ENCODE measurements at regions not wholly inside any gene's neighbourhood (a gene's known extent, or its start where the extent isn't known, plus 50 kb on each side); places are given as distances from the start of the nearest gene placed in this dataset.

GRCh38 chr9:84138541-84138940, 157.9 kb downstream of the RMI1 start:
- ATAC-seq (replicated peaks in 1 of 2) = no peak

DNA sequence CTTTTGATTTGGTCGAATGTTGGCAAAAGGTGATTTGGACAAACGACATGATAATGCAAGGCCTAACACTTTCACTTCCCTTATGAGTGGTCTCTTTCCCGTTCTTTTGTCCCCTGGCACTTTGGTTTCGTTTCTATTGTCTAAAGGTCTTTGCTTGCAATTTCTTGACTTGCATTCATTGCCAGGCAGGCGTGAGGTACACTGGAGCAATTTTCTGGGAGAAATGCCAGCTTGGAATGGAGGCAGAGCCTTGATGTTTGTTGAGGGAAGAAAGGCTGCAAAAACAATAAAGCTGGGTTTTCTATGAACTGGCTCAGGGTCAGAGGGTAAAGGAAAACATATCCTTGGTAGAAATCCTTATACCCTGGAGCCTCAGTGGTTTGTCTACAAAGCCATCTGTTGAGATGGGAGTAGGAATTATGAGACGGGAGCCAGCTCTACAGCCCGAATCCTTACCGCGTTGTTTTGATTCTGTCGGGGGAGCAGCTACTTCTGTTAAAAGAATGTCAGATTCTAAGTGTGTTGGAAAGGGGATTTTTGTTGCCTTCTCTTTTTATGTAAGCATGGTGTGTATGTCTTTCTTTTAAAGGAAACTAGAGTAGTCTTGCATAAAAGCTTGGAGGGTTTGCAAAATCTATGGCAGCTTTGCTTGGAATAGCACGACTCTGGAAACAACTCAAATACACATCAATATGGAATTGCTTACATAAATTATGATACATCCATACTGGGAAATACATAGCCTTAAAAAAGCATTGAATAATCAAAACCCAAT, 158.9 kb downstream of the RMI1 start:
- Mint-ChIP-seq H3K36me3 (ENCODE audit: insufficient read depth in 2 of 2) (peaks cover 0 to 3% of the 10 kb centered on the region in 2 donors), H3K9me3 (no peaks in the 10 kb centered on the region), H3K4me1 (ENCODE audit: low read depth) (peaks cover 18% of the 10 kb centered on the region), H3K4me3 (peak overlapping the region; percentile 93 to 94), H3K27me3 (ENCODE audit: low read depth) (peaks cover 70% of the 10 kb centered on the region), H3K27ac (no peak overlapping the region)
- no peak for ATAC-seq (replicated peaks in 1 of 2)
- DNase-seq = no peak

More at GRCh38 chr9:84138541-84138940, 157.9 kb downstream of the RMI1 start:
- H3K4me3 Mint-ChIP-seq = no peak overlapping the region
- peaks cover 0 to 3% of the 10 kb centered on the region in 2 donors for H3K36me3 Mint-ChIP-seq (ENCODE audit: insufficient read depth in 2 of 2)
- peaks cover 18% of the 10 kb centered on the region for H3K4me1 Mint-ChIP-seq (ENCODE audit: low read depth)
- DNase-seq = no peak
- no peaks in the 10 kb centered on the region for H3K9me3 Mint-ChIP-seq
- peaks cover 68% of the 10 kb centered on the region for H3K27me3 Mint-ChIP-seq (ENCODE audit: low read depth)
- H3K27ac Mint-ChIP-seq = no peak overlapping the region

GRCh38 chr9:84140535-84141101, 160.0 kb downstream of the RMI1 start:
- ATAC-seq (replicated peaks in 1 of 2) (peak; percentile 62 to 64), DNase-seq (peak; percentile 25 to 34)
- Mint-ChIP-seq H3K4me3 (peak overlapping the region; percentile 93 to 94), H3K4me1 (ENCODE audit: low read depth) (peaks cover 18% of the 10 kb centered on the region), H3K36me3 (ENCODE audit: insufficient read depth in 2 of 2) (peaks cover 0 to 3% of the 10 kb centered on the region in 2 donors), H3K27ac (no peak overlapping the region), H3K27me3 (ENCODE audit: low read depth) (peaks cover 60% of the 10 kb centered on the region), H3K9me3 (no peaks in the 10 kb centered on the region)

- DNase-seq = no peak
- ATAC-seq (replicated peaks in 1 of 2) = no peak
- peaks cover 57% of the 10 kb centered on the region for H3K27me3 Mint-ChIP-seq (ENCODE audit: low read depth)
- H3K9me3 Mint-ChIP-seq = no peaks in the 10 kb centered on the region
- H3K27ac Mint-ChIP-seq = no peak overlapping the region
- H3K36me3 Mint-ChIP-seq (ENCODE audit: insufficient read depth in 2 of 2) = peaks cover 0 to 3% of the 10 kb centered on the region in 2 donors
- H3K4me3 Mint-ChIP-seq = no peak overlapping the region
- peaks cover 18% of the 10 kb centered on the region for H3K4me1 Mint-ChIP-seq (ENCODE audit: low read depth)
These were observed 161.3 kb downstream of the RMI1 start for GRCh38 chr9:84141741-84142370.

DNA sequence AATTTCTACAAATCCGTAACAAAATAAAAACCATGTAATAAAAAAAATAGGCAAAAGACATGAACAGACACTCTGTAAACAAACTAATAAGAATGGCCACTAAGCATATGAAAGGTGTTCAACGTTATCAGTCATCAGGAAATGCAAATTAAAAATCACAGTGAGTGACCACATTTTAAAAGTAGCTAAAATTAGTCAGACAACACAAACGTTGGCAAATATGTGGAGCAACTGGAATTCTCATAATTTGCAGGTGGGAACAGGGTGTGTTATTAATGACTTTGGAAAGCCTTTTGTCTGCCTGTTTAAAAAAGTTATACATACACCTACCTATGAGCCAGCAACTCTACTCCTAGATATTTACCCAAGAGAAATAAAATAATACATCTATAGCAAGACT, 164.4 kb downstream of the RMI1 start:
- Mint-ChIP-seq H3K36me3 (ENCODE audit: insufficient read depth in 2 of 2) (peaks cover 0 to 3% of the 10 kb centered on the region in 2 donors), H3K27ac (no peak overlapping the region), H3K4me1 (ENCODE audit: low read depth) (peaks cover 15% of the 10 kb centered on the region), H3K9me3 (no peaks in the 10 kb centered on the region), H3K4me3 (no peak overlapping the region), H3K27me3 (ENCODE audit: low read depth) (peaks cover 36% of the 10 kb centered on the region)
- no peak for ATAC-seq (replicated peaks in 1 of 2)
- no peak for DNase-seq

GRCh38 chr9:84145780-84146179, 165.2 kb downstream of the RMI1 start:
- H3K27me3 Mint-ChIP-seq (ENCODE audit: low read depth) = peaks cover 28% of the 10 kb centered on the region
- no peak overlapping the region for H3K4me3 Mint-ChIP-seq
- peaks cover 8% of the 10 kb centered on the region for H3K4me1 Mint-ChIP-seq (ENCODE audit: low read depth)
- no peaks in the 10 kb centered on the region for H3K36me3 Mint-ChIP-seq (ENCODE audit: insufficient read depth in 2 of 2)
- H3K9me3 Mint-ChIP-seq = no peaks in the 10 kb centered on the region
- no peak for DNase-seq
- ATAC-seq (replicated peaks in 1 of 2) = no peak
- H3K27ac Mint-ChIP-seq = no peak overlapping the region

DNA sequence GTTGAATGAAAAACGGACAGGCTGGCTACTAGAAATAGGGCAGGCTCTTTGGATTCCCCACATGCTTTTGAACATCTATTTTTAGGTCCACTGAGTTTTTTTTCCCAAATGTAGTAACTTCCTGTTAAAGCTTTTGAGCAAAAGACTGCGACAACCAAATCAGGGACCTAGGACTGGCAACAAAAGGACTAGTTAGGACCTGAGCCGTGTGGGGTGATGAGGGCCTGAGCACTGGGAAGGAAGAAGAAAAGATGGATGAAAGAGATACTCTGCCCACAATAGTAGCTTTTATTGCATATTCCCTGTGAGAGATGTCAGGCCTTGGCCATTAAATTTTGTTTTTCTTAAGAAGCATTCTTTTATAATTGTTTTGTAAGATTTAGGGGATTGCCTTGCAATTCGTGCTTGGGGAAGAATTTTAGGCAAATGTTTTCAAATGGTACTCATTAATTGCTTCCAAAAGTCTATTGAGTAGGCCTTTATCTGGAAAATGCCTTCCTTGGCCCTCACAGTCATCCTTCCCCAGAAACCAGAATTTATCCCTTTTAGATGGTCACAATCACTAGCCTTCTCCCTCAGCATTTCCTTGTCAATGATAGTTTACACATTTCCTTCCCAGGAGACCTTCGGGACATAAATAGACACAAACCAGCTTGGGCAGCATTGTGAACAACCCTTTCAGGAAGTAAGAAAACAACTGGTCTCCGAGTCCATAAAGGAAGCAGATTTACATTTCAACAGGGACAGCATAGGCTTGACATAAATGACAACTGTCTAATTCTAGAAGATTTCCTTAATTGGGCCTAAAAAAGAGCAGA, 166.5 kb downstream of the RMI1 start:
- DNase-seq = no peak
- H3K4me3 Mint-ChIP-seq = no peak overlapping the region
- no peaks in the 10 kb centered on the region for H3K9me3 Mint-ChIP-seq
- no peaks in the 10 kb centered on the region for H3K36me3 Mint-ChIP-seq (ENCODE audit: insufficient read depth in 2 of 2)
- no peak for ATAC-seq (replicated peaks in 1 of 2)
- peaks cover 16% of the 10 kb centered on the region for H3K27me3 Mint-ChIP-seq (ENCODE audit: low read depth)
- no peaks in the 10 kb centered on the region for H3K4me1 Mint-ChIP-seq (ENCODE audit: low read depth)
- no peak overlapping the region for H3K27ac Mint-ChIP-seq

DNA sequence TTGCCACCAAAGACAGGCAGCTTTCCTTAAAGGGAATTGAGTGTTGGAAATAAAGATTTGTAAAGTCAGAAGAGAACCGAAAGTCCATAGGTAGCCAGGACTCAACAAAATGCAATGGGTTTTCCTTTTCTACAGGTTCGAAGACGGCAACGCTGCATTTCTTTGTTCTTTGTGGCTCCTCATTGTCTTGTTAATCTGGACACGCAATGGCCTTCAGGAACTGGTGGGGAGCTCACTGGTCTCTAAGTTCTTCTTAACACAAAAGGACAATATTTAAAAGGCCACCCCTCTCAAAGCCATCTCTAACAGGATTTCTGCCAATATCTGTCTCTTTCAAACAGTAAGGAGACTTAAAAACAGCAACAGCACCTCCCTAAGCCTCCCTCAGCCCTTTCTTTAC, 170.6 kb downstream of the RMI1 start:
- no peak for DNase-seq
- no peak for ATAC-seq (replicated peaks in 1 of 2)
- H3K27me3 Mint-ChIP-seq (ENCODE audit: low read depth) = no peaks in the 10 kb centered on the region
- no peak overlapping the region for H3K4me3 Mint-ChIP-seq
- no peaks in the 10 kb centered on the region for H3K9me3 Mint-ChIP-seq
- H3K4me1 Mint-ChIP-seq (ENCODE audit: low read depth) = no peaks in the 10 kb centered on the region
- no peak overlapping the region for H3K27ac Mint-ChIP-seq
- H3K36me3 Mint-ChIP-seq (ENCODE audit: insufficient read depth in 2 of 2) = no peaks in the 10 kb centered on the region

GRCh38 chr9:84151640-84152039, 171.0 kb downstream of the RMI1 start:
- DNase-seq (no peak), ATAC-seq (replicated peaks in 1 of 2) (no peak)
- no peaks in the 10 kb centered on the region for H3K27me3 Mint-ChIP-seq (ENCODE audit: low read depth)
- H3K4me3 Mint-ChIP-seq = no peak overlapping the region
- H3K9me3 Mint-ChIP-seq = no peaks in the 10 kb centered on the region
- no peak overlapping the region for H3K27ac Mint-ChIP-seq
- H3K4me1 Mint-ChIP-seq (ENCODE audit: low read depth) = no peaks in the 10 kb centered on the region
- no peaks in the 10 kb centered on the region for H3K36me3 Mint-ChIP-seq (ENCODE audit: insufficient read depth in 2 of 2)

DNA sequence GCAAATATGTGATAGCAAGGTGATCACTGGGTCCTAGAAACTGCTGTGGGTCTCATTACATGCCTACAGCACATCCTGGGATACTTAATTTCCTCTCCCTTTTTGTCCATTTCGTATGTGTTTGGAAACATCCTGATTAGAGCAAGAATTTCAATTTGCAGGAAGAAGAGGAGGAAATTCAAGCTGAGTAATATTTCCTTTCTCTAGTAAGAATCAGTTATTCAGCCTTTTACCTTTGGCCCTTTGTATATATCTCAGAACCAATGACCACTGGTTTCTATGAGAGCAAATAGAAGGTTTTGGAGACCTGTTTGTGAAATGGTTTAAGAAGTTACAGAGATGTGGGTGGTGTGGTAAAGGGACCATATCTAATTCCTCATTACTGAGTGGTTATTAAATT, 171.6 kb downstream of the RMI1 start:
- Mint-ChIP-seq H3K27me3 (ENCODE audit: low read depth) (no peaks in the 10 kb centered on the region), H3K4me3 (no peak overlapping the region), H3K9me3 (no peaks in the 10 kb centered on the region), H3K4me1 (ENCODE audit: low read depth) (no peaks in the 10 kb centered on the region), H3K27ac (no peak overlapping the region), H3K36me3 (ENCODE audit: insufficient read depth in 2 of 2) (no peaks in the 10 kb centered on the region)
- no peak for DNase-seq
- no peak for ATAC-seq (replicated peaks in 1 of 2)

DNA sequence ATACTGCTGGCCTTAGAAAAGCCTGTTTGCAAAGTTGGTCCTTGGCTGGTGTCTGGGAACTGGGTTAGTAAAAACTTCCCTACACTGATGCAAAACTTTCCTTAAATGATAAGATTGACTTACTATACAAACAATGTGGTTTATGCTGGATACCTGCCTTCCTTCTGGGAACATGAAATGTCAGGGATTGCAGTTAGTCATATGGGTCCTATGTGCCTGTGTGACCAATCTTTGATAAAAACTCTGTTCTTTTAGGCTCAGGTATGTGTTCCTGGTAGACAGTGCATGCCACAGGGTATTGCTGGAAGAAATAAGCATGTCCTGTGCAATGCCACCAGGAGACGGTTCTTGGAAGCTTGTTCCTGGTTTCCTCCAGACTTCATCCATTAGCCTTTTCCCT, 173.3 kb downstream of the RMI1 start:
- Mint-ChIP-seq H3K27me3 (ENCODE audit: low read depth) (peaks cover 1% of the 10 kb centered on the region), H3K27ac (no peak overlapping the region), H3K4me3 (no peak overlapping the region), H3K36me3 (ENCODE audit: insufficient read depth in 2 of 2) (no peaks in the 10 kb centered on the region), H3K9me3 (no peaks in the 10 kb centered on the region), H3K4me1 (ENCODE audit: low read depth) (no peaks in the 10 kb centered on the region)
- no peak for ATAC-seq (replicated peaks in 1 of 2)
- DNase-seq = no peak

DNA sequence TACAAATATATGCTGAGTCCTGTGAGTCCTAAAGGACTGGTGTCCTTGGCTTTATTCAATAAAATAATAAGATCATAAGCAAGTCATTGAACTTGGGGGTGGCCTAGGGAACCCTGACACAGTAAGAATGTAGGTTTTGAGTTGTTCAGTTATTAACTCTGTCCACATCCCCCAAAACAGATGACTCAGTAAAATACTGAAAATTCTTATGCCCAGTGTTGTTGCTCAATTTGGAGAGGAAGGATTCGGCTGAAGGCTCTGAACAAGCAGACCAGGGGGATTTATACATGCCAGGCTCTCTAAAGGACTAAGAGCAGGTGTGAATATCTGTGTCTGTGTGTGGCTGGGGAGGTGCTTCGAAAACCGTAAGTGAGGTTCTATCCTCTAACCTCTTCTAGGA, 173.7 kb downstream of the RMI1 start:
- ATAC-seq (replicated peaks in 1 of 2) = no peak
- no peak for DNase-seq
- Mint-ChIP-seq H3K4me3 (no peak overlapping the region), H3K27me3 (ENCODE audit: low read depth) (peaks cover 5% of the 10 kb centered on the region), H3K27ac (no peak overlapping the region), H3K9me3 (no peaks in the 10 kb centered on the region), H3K36me3 (ENCODE audit: insufficient read depth in 2 of 2) (no peaks in the 10 kb centered on the region), H3K4me1 (ENCODE audit: low read depth) (no peaks in the 10 kb centered on the region)

GRCh38 chr9:84163052-84163650, 177.4 kb downstream of the SLC28A3 start:
- no peaks in the 10 kb centered on the region for H3K4me1 Mint-ChIP-seq (ENCODE audit: low read depth)
- no peaks in the 10 kb centered on the region for H3K9me3 Mint-ChIP-seq
- no peak overlapping the region for H3K27ac Mint-ChIP-seq
- no peak overlapping the region for H3K4me3 Mint-ChIP-seq
- DNase-seq (no peak), ATAC-seq (replicated peaks in 1 of 2) (no peak)
- peaks cover 30% of the 10 kb centered on the region for H3K27me3 Mint-ChIP-seq (ENCODE audit: low read depth)
- no peaks in the 10 kb centered on the region for H3K36me3 Mint-ChIP-seq (ENCODE audit: insufficient read depth in 2 of 2)

Measured in activated T-cell treated with anti-CD3 and anti-CD28 coated beads, Interleukin-2, amount 50 U/mL, for 72 hours (primary cell).